ENCODE measurements at regions not wholly inside any gene's neighbourhood (a gene's known extent, or its start where the extent isn't known, plus 50 kb on each side); places are given as distances from the start of the nearest gene placed in this dataset.

- TF ChIP-seq POLR2A (IDR thresholded peaks at IDR 0.05) (no peak), CTCF (IDR thresholded peaks at IDR 0.05) (no peak)
Measured at GRCh38 chr9:88936132-88936531, 55.1 kb upstream of the S1PR3 start.
